GM13976 (cell line): ENCODE measurements at regions not wholly inside any gene's neighbourhood (a gene's known extent, or its start where the extent isn't known, plus 50 kb on each side); places are given as distances from the start of the nearest gene placed in this dataset.
"Not testable (repeated sequence)": the region's sequence is repeated elsewhere in the genome, so short reads cannot be mapped to it uniquely, and the experiment has no call there.

Experiments
- DNase-seq: peaks from one replicate; pipeline ENCODE4 v3.0.0; 2012; ENCODE audit warnings: low spot score
- CTCF ChIP-seq: IDR thresholded peaks from 2 replicates; pipeline ENCODE4 v1.5.1; 2012; ENCODE audit warnings: borderline replicate concordance, mild to moderate bottlenecking; ENCODE audit not compliant: insufficient read depth; ENCODE audit errors: extremely low read depth, missing control alignments, control extremely low read depth
- in situ Hi-C: fragments of 300-500 bp; cut with MboI; formaldehyde crosslinking; loops from one replicate; pipeline ENCODE4 v1.12.0; 2022; ENCODE audit warnings: low sequenced_read_pairs, mixed read lengths, inconsistent platforms; ENCODE audit not compliant: unreplicated experiment

GRCh38 chr2:126042089-126042488 is 613.9 kb upstream of the GYPC start:
- in situ Hi-C loops: no loop called here
- no peak for TF ChIP-seq CTCF
- no peak for DNase-seq

GRCh38 chr2:126048719-126049118 is 607.2 kb upstream of the GYPC start:
- no peak for TF ChIP-seq CTCF
- in situ Hi-C loops: no loop called here
- no peak for DNase-seq

GRCh38 chr2:126049461-126049860 is 606.5 kb upstream of the GYPC start:
- in situ Hi-C loops: no loop called here
- TF ChIP-seq CTCF: no peak
- DNase-seq: no peak

GRCh38 chr2:126050991-126051736 is 604.8 kb upstream of the GYPC start:
- in situ Hi-C loops: no loop called here
- no peak for DNase-seq
- TF ChIP-seq CTCF: no peak

GRCh38 chr2:126051737-126052240 is 604.2 kb upstream of the GYPC start:
- in situ Hi-C loops, DNase-seq: not testable (repeated sequence)

GRCh38 chr2:126059379-126059778 is 596.6 kb upstream of the GYPC start:
- TF ChIP-seq CTCF: no peak
- DNase-seq: no peak
- in situ Hi-C loops: no loop called here

GRCh38 chr2:126085011-126085795 is 570.8 kb upstream of the GYPC start:
- in situ Hi-C loops: no loop called here
- no peak for TF ChIP-seq CTCF
- DNase-seq: no peak
